IPS-20b (cell line): ENCODE measurements at regions not wholly inside any gene's neighbourhood (a gene's known extent, or its start where the extent isn't known, plus 50 kb on each side); places are given as distances from the start of the nearest gene placed in this dataset.

Experiments
- H3K27ac ChIP-seq: one replicate; pipeline ENCODE4 v1.5.1; 2013; ENCODE audit warnings: low read length
- H3K27me3 ChIP-seq: 2 replicates; pipeline ENCODE4 v1.6.1; 2013; ENCODE audit warnings: mild to moderate bottlenecking, low read length, inconsistent platforms; ENCODE audit not compliant: insufficient read depth
- H3K36me3 ChIP-seq: 2 replicates; pipeline ENCODE4 v1.6.1; 2013; ENCODE audit warnings: low read depth, mild to moderate bottlenecking, inconsistent platforms, low read length, moderate library complexity; ENCODE audit not compliant: insufficient read depth
- H3K4me1 ChIP-seq: 2 replicates; pipeline ENCODE4 v1.6.1; 2013; ENCODE audit warnings: mild to moderate bottlenecking, control low read depth, inconsistent platforms, low read length, moderate library complexity; ENCODE audit not compliant: insufficient read depth
- H3K4me3 ChIP-seq: 2 replicates; pipeline ENCODE4 v1.5.1; 2013; ENCODE audit warnings: mild to moderate bottlenecking, low read length, inconsistent platforms
- H3K9ac ChIP-seq: 2 replicates; pipeline ENCODE4 v1.6.1; 2013; ENCODE audit warnings: low read depth, mild to moderate bottlenecking, inconsistent platforms, low read length, moderate library complexity
- H3K9me3 ChIP-seq: 2 replicates; pipeline ENCODE4 v1.6.1; 2013; ENCODE audit warnings: mild to moderate bottlenecking, low read depth, low read length, inconsistent platforms; ENCODE audit not compliant: insufficient read depth

DNA sequence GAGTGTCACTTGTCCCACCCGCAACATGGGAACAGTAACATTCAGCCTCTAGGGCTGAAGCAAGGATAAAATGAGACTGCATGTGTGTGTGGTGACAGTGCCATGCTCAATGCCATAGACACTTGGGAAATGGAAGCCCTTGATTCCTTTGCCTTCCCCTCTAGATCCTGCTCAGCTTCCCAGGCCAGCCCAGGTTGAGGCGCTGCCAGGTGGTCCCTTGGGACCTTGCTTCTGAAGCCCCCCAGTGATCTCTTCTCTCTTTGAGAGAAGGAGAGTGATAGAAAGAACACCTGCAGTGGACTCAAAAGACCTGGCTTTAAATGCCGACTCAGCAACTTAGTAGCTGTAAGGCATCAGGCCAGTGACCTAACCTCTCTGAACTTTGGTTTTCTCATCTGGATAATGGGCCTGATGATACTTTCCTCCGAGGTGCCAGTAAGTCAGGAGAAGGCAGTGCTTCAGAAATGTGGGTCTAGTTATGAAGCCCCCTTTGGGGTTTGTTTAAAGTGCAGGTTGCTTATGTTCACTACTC lies 144.5 kb downstream of the RPLP1 start:
- H3K27ac ChIP-seq = no peak overlapping the region

DNA sequence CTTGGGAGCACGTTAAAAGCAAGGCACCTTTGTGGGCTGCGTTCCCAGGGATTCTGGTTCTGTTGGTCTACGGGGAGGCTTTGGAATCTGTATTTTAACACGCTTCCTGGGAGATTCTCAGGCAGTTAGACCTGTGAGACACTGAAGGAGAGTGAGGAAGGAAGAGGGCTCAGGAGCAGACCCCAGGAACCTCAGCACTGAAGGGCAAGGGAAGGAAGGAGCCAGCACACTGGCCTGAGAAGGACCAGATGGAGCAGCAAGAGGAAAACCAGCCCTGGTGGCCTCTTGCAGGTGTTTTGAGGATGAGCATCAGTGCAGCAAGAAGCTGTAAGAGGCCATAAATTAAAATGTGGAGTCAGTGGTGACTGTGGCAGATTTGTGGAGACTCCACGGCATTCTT lies 146.7 kb downstream of the RPLP1 start:
- H3K27me3 ChIP-seq = no peaks in the 10 kb centered on the region
- no peak overlapping the region for H3K4me3 ChIP-seq
- no peaks in the 10 kb centered on the region for H3K4me1 ChIP-seq
- no peaks in the 10 kb centered on the region for H3K9me3 ChIP-seq
- no peaks in the 10 kb centered on the region for H3K36me3 ChIP-seq
- no peak overlapping the region for H3K27ac ChIP-seq
- no peak overlapping the region for H3K9ac ChIP-seq

More for the DNA sequence above, 144.5 kb downstream of the RPLP1 start:
- no peak overlapping the region for H3K9ac ChIP-seq
- H3K4me1 ChIP-seq = no peaks in the 10 kb centered on the region
- no peaks in the 10 kb centered on the region for H3K27me3 ChIP-seq
- H3K36me3 ChIP-seq = no peaks in the 10 kb centered on the region
- no peaks in the 10 kb centered on the region for H3K9me3 ChIP-seq
- H3K4me3 ChIP-seq = no peak overlapping the region

GRCh38 chr15:69600556-69601085 lies 148.0 kb downstream of the RPLP1 start:
- Histone ChIP-seq H3K4me3 (no peak overlapping the region), H3K4me1 (no peaks in the 10 kb centered on the region), H3K9me3 (no peaks in the 10 kb centered on the region), H3K36me3 (no peaks in the 10 kb centered on the region), H3K27ac (no peak overlapping the region), H3K27me3 (no peaks in the 10 kb centered on the region), H3K9ac (no peak overlapping the region)

DNA sequence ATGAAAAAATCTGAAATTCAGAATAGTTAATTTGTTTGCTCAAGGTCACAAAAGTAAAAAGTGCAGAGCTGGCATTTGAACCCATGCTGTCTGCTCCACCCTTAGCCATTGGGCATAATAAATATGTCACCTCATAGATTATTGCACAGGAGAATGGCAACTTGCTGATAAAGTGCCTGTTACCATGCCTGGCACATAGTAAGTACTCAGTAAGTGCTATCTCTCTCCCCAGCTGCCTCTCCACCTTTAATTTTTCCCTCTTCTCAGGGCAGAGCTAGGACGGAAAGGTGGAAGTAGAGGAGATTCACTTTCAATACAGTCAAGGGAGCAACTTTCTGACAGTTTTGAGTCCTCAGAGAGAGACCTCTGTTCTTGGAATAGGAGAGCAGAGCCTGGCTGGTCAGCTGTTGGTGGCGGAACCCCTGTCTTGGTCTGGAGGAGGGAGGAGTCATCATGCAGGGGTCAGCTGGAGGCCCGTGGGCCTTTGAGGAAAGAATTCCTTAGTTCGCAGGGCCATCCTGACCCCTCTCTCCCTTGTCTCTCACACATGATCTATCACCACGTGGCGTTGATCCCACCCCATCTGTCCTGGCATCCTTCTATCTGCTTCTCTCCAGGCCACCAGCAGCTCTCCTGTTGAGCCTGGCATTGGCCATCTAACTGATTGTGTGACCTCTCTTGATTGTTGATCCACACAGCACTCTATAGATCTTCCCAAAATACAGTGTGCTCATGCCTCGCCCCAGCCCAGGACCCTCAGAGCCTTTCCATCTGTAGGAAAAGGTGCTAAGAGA lies 149.3 kb downstream of the RPLP1 start:
- Histone ChIP-seq H3K36me3 (no peaks in the 10 kb centered on the region), H3K27me3 (no peaks in the 10 kb centered on the region), H3K9ac (no peak overlapping the region), H3K4me3 (no peak overlapping the region), H3K9me3 (no peaks in the 10 kb centered on the region), H3K27ac (no peak overlapping the region), H3K4me1 (no peaks in the 10 kb centered on the region)

GRCh38 chr15:69602921-69603320 lies 150.3 kb downstream of the RPLP1 start:
- Histone ChIP-seq H3K4me1 (no peaks in the 10 kb centered on the region), H3K9ac (no peak overlapping the region), H3K27ac (no peak overlapping the region), H3K9me3 (no peaks in the 10 kb centered on the region), H3K36me3 (no peaks in the 10 kb centered on the region), H3K27me3 (no peaks in the 10 kb centered on the region), H3K4me3 (no peak overlapping the region)

DNA sequence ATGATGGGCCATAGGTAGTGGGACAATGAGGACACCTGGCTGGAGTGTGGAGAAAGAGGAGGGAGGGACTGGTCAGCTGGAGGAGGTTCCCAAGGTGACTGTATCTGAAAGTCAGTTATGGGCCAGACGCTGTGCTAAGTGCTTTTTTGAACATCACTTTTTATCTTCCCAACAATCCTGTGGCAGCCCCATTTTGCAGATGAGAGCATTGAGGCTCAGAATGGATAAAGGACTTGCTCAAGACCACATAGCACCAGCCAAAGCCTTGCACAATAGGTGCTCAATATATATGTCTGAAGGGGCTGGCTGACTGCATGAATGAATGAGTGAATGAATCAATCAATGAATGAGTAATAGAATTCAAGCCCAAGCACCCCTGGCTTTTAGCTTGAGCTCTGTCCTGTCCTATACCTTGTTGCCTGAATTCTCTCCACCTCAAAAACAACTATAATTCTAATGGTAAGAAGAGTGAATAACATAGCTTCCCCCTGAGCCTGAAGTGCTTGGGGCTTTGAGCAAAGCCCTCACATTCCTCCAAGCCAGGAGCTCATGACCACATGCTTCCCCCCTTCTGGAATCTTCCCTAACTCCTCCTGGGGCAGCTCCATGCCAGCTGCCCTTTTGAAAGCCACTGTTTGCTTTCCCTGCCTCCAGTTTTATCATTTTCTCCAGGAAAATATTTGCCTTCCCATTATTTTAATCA lies 150.9 kb downstream of the RPLP1 start:
- Histone ChIP-seq H3K9ac (no peak overlapping the region), H3K4me3 (no peak overlapping the region), H3K27me3 (no peaks in the 10 kb centered on the region), H3K36me3 (no peaks in the 10 kb centered on the region), H3K9me3 (no peaks in the 10 kb centered on the region), H3K27ac (no peak overlapping the region), H3K4me1 (no peaks in the 10 kb centered on the region)

- Histone ChIP-seq H3K36me3 (no peaks in the 10 kb centered on the region), H3K27ac (no peak overlapping the region), H3K27me3 (no peaks in the 10 kb centered on the region), H3K9me3 (no peaks in the 10 kb centered on the region), H3K4me3 (no peak overlapping the region), H3K4me1 (no peaks in the 10 kb centered on the region), H3K9ac (no peak overlapping the region)
Observed at GRCh38 chr15:69604072-69604411, 151.4 kb downstream of the RPLP1 start.

GRCh38 chr15:69606144-69606543 lies 153.5 kb downstream of the RPLP1 start:
- Histone ChIP-seq H3K27ac (no peak overlapping the region), H3K4me3 (no peak overlapping the region), H3K9me3 (no peaks in the 10 kb centered on the region), H3K4me1 (no peaks in the 10 kb centered on the region), H3K27me3 (no peaks in the 10 kb centered on the region), H3K36me3 (no peaks in the 10 kb centered on the region), H3K9ac (no peak overlapping the region)

DNA sequence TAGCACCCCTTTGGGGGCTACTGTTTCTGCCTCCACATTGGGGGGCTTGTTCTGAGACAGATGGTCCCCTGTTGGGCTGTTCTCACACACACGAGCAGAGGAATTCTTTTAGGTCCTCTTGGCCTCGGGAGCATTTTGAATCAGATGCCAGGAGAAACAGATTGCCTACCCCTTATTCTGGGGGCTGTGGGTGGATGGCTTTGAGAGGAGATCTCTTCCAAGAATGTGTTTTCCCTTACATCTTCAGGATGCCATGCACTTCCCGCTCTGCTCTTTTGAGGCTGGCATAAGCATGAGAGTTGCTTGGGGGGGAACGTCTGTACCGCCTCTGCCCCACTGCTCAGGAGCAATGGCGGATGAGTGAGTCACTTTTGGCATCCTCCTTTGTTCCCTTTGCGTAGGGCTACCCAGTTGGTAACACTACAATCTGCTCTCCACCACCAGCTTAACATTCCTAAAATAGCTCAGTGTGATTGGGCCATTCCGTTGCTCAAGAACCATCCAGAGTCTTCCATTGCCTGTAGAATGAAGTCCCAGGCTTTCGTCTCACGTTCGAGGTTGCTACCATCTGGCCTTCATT lies 154.4 kb downstream of the RPLP1 start:
- no peaks in the 10 kb centered on the region for H3K27me3 ChIP-seq
- H3K4me3 ChIP-seq = no peak overlapping the region
- H3K27ac ChIP-seq = no peak overlapping the region
- no peak overlapping the region for H3K9ac ChIP-seq
- H3K4me1 ChIP-seq = no peaks in the 10 kb centered on the region
- no peaks in the 10 kb centered on the region for H3K9me3 ChIP-seq
- H3K36me3 ChIP-seq = no peaks in the 10 kb centered on the region

- H3K4me3 ChIP-seq = no peak overlapping the region
- no peaks in the 10 kb centered on the region for H3K27me3 ChIP-seq
- no peaks in the 10 kb centered on the region for H3K9me3 ChIP-seq
- H3K36me3 ChIP-seq = no peaks in the 10 kb centered on the region
- H3K4me1 ChIP-seq = no peaks in the 10 kb centered on the region
- H3K9ac ChIP-seq = no peak overlapping the region
- no peak overlapping the region for H3K27ac ChIP-seq
Observed at GRCh38 chr15:69608661-69609060, 156.0 kb downstream of the RPLP1 start.

GRCh38 chr15:69609176-69609575 lies 156.6 kb downstream of the RPLP1 start:
- Histone ChIP-seq H3K36me3 (no peaks in the 10 kb centered on the region), H3K9ac (no peak overlapping the region), H3K27ac (no peak overlapping the region)

More at GRCh38 chr15:69609176-69609575, 156.6 kb downstream of the RPLP1 start:
- Histone ChIP-seq H3K4me1 (no peaks in the 10 kb centered on the region), H3K4me3 (no peak overlapping the region), H3K27me3 (no peaks in the 10 kb centered on the region), H3K9me3 (no peaks in the 10 kb centered on the region)
